Kidney (tissue), 13 donors: ENCODE measurements at regions not wholly inside any gene's neighbourhood (a gene's known extent, or its start where the extent isn't known, plus 50 kb on each side); places are given as distances from the start of the nearest gene placed in this dataset.
A peak's percentile ranks its signal among the peaks of the same experiment; 100 is the strongest.

Source experiments
- DNase-seq, 5 donors: peaks; one replicate each; pipeline ENCODE4 v3.0.0-alpha.2; 2013 to 2020
- FAIRE-seq: peaks from 2 replicates; lab custom pipeline; 2012; peaks lifted over from hg19 to GRCh38; lab: Jason Lieb, UNC
- H3K27ac ChIP-seq, 2 donors: one replicate each; pipeline ENCODE4 v1.7.0; 2013; ENCODE audit warnings: low read depth in 2 of 2, low read length in 2 of 2, inconsistent platforms in 1 of 2
- H3K27me3 ChIP-seq: one replicate; pipeline ENCODE4 v1.7.1; 2013; ENCODE audit warnings: low read length, inconsistent platforms; ENCODE audit not compliant: control insufficient read depth, insufficient read depth
- H3K36me3 ChIP-seq, 3 donors: one replicate each; pipeline versions ENCODE4 v1.7.0 to v1.7.1; 2013; ENCODE audit warnings: low read length in 3 of 3, control low read depth in 1 of 3, inconsistent platforms in 1 of 3; ENCODE audit not compliant: insufficient read depth in 3 of 3, control insufficient read depth in 2 of 3
- H3K4me1 ChIP-seq, 3 donors: one replicate each; pipeline versions ENCODE4 v1.7.0 to v1.7.1; 2013; ENCODE audit warnings: low read length in 3 of 3, inconsistent platforms in 1 of 3, low read depth in 1 of 3; ENCODE audit not compliant: control insufficient read depth in 2 of 3, insufficient read depth in 2 of 3
- H3K4me3 ChIP-seq, 3 donors: one replicate each; pipeline versions ENCODE4 v1.7.0 to v1.8.1; 2013; ENCODE audit warnings: low read length in 3 of 3, control low read depth in 1 of 3, inconsistent platforms in 1 of 3
- H3K9ac ChIP-seq, 3 donors: one replicate each; pipeline versions ENCODE4 v1.7.0 to v1.7.1; 2013; ENCODE audit warnings: low read length in 3 of 3, control low read depth in 1 of 3, inconsistent platforms in 1 of 3
- H3K9me3 ChIP-seq, 3 donors: one replicate each; pipeline versions ENCODE4 v1.7.0 to v1.7.1; 2013; ENCODE audit warnings: low read length in 3 of 3, control low read depth in 1 of 3, inconsistent platforms in 1 of 3; ENCODE audit not compliant: control insufficient read depth in 2 of 3, insufficient read depth in 1 of 3
- intact Hi-C: fragments of 100-400 bp; cut with DNase I; formaldehyde crosslinking; loops from one replicate; pipeline ENCODE4 v1.11.1; 2022
- TF ChIP-seq, protein P1 (sequence below): IDR thresholded peaks from 3 replicates; pipeline ENCODE4 v1.5.1; 2012; ENCODE audit warnings: mild to moderate bottlenecking, moderate library complexity, borderline replicate concordance; ENCODE audit not compliant: insufficient read depth; ENCODE audit errors: extremely low read depth
- donor health status: control.
- donor health status: control.
- donor health status: control.
- donor health status: control.
- donor health status: control.
- donor health status: DM: yes; HTN: yes; CAD: no.
- donor health status: Normal renal cell carcinoma (clear cell type).

DNA sequence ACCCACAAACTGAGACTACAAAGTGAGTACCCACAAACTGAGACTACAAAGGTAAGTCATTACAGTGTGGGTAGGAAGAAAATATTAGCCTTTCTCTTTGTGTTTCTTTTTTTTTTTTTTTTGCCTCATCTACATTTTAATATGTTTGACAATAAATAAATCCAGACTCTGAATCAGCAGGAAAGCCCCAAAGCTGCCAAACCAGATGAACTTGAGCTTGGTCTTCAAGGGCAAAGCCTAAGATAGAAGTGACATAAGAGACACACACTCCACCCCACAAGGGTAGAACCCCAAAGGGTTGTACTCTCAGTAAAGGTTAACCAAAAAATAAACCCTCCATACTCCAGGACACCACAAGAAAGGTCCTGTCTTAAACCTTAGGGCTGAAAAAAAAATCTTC lies 326.8 kb upstream of the ARID1B start:
- Histone ChIP-seq H3K4me1 (peaks cover 0 to 7% (median 0%) of the 10 kb centered on the region in 3 donors), H3K27me3 (no peaks in the 10 kb centered on the region), H3K36me3 (no peaks in the 10 kb centered on the region), H3K9me3 (no peaks in the 10 kb centered on the region), H3K27ac (no peak overlapping the region), H3K4me3 (no peak overlapping the region), H3K9ac (no peak overlapping the region)
- DNase-seq (no peak), FAIRE-seq (no peak)
- TF ChIP-seq, protein P1, sequence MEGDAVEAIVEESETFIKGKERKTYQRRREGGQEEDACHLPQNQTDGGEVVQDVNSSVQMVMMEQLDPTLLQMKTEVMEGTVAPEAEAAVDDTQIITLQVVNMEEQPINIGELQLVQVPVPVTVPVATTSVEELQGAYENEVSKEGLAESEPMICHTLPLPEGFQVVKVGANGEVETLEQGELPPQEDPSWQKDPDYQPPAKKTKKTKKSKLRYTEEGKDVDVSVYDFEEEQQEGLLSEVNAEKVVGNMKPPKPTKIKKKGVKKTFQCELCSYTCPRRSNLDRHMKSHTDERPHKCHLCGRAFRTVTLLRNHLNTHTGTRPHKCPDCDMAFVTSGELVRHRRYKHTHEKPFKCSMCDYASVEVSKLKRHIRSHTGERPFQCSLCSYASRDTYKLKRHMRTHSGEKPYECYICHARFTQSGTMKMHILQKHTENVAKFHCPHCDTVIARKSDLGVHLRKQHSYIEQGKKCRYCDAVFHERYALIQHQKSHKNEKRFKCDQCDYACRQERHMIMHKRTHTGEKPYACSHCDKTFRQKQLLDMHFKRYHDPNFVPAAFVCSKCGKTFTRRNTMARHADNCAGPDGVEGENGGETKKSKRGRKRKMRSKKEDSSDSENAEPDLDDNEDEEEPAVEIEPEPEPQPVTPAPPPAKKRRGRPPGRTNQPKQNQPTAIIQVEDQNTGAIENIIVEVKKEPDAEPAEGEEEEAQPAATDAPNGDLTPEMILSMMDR, result no peak
- intact Hi-C loops, result no loop called here

DNA sequence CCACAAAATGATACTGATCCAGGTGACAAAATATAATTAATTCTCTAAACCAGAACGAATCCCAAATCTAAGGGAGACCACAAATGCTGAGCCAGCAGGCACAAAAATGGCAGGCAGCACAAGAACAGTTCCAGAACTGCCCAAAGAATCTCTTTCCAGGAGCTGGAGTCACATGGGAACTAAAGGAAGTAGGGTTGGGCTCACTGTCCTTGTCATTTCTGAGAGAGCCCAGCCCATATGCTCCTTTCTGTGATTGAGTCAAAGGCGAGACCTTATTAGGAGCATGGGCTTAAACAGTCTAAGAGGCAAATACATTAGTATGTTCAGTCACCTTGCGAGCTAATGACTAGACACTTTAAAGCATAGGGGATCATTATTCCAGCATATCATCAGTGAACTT lies 327.6 kb upstream of the ARID1B start:
- H3K4me1 ChIP-seq, result peaks cover 0 to 7% (median 0%) of the 10 kb centered on the region in 3 donors
- no peak overlapping the region for H3K4me3 ChIP-seq
- H3K9ac ChIP-seq, result no peak overlapping the region
- no peaks in the 10 kb centered on the region for H3K9me3 ChIP-seq
- DNase-seq (no peak), FAIRE-seq (no peak)
- intact Hi-C loops, result no loop called here
- H3K36me3 ChIP-seq, result no peaks in the 10 kb centered on the region
- H3K27me3 ChIP-seq, result no peaks in the 10 kb centered on the region
- TF ChIP-seq, protein P1, result no peak
- peak overlapping the region in 1 of 2 donors; percentile 13 for H3K27ac ChIP-seq

DNA sequence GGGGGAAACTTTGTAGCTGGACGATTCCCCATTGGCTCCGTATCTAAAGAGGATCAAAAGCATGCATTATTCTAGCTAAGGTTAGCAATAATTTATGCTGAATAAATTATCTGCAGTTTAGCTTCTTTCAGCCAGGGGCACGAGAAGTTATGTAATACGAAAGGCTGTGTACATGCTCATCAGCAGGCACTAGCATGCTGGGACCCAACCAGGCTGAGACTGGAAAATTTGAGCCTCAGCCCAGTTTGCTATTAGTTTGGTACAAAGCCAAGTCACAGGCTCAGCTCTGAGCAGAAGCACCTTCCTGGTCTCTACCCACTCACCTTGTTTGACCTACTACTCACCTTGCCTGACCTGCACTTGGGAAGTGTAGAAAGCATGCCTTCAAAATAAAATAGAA lies 328.1 kb upstream of the ARID1B start:
- TF ChIP-seq, protein P1, result no peak
- H3K27ac ChIP-seq, result no peak overlapping the region
- intact Hi-C loops, result no loop called here
- H3K36me3 ChIP-seq, result no peaks in the 10 kb centered on the region
- no peak overlapping the region for H3K9ac ChIP-seq
- FAIRE-seq, result no peak
- no peak for DNase-seq
- no peaks in the 10 kb centered on the region for H3K27me3 ChIP-seq
- no peak overlapping the region for H3K4me3 ChIP-seq
- no peaks in the 10 kb centered on the region for H3K9me3 ChIP-seq
- peaks cover 0 to 7% (median 0%) of the 10 kb centered on the region in 3 donors for H3K4me1 ChIP-seq

DNA sequence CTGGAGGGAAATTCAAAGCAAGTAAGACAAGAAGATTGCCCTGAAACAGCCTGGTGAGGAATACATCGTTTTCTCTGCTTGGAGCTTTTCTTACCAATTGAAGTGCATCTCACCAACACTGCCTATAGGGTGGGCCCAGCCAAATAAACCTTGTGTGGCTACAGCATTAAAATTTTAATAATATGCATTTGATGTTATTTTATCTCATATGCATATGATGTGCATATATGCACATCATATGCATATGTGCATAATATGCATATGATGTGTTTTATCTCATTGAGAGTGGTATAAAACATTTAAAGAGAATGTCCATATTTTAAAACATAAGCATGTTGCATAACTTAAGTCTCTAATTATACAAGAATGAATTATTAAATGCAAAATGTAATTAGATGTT lies 328.6 kb upstream of the ARID1B start:
- no peak overlapping the region for H3K9ac ChIP-seq
- DNase-seq (no peak), FAIRE-seq (no peak)
- no peak overlapping the region for H3K4me3 ChIP-seq
- H3K27me3 ChIP-seq, result no peaks in the 10 kb centered on the region
- peaks cover 0 to 7% (median 0%) of the 10 kb centered on the region in 3 donors for H3K4me1 ChIP-seq
- H3K9me3 ChIP-seq, result no peaks in the 10 kb centered on the region
- no peak overlapping the region for H3K27ac ChIP-seq
- TF ChIP-seq, protein P1, result no peak
- intact Hi-C loops, result no loop called here
- no peaks in the 10 kb centered on the region for H3K36me3 ChIP-seq
